NCI-H146 (cell line): ENCODE measurements at regions not wholly inside any gene's neighbourhood (a gene's known extent, or its start where the extent isn't known, plus 50 kb on each side); places are given as distances from the start of the nearest gene placed in this dataset.
"Not testable (repeated sequence)": the region's sequence is repeated elsewhere in the genome, so short reads cannot be mapped to it uniquely, and the experiment has no call there.

ENCODE experiments used
- DNase-seq: peaks from one replicate; lab custom pipeline; 2025; lab: John Stamatoyannopoulos, UW

- no peak for DNase-seq
Observed at GRCh38 chr9:7467186-7467585, 332.4 kb downstream of the DMAC1 start.

- no peak for DNase-seq
Observed at GRCh38 chr9:7461791-7462190, 337.8 kb downstream of the DMAC1 start.

GRCh38 chr9:7456793-7457530 is 342.6 kb downstream of the DMAC1 start:
- DNase-seq, result no peak

GRCh38 chr9:7456377-7456776 is 343.2 kb downstream of the DMAC1 start:
- DNase-seq, result peak; percentile 24

- no peak for DNase-seq
Observed at GRCh38 chr9:7454624-7455023, 345.0 kb downstream of the DMAC1 start.

GRCh38 chr9:7452378-7452777 is 347.2 kb downstream of the DMAC1 start:
- no peak for DNase-seq

- no peak for DNase-seq
Observed at GRCh38 chr9:7451062-7451461, 348.5 kb downstream of the DMAC1 start.

- no peak for DNase-seq
Observed at GRCh38 chr9:7443541-7443940, 356.0 kb downstream of the DMAC1 start.

- no peak for DNase-seq
Observed at GRCh38 chr9:7439355-7439995, 360.1 kb downstream of the DMAC1 start.

- DNase-seq, result no peak
Observed at GRCh38 chr9:7436754-7437153, 362.8 kb downstream of the DMAC1 start.

- DNase-seq, result no peak
Observed at GRCh38 chr9:7433508-7434292, 365.9 kb downstream of the DMAC1 start.

- DNase-seq, result no peak
Observed at GRCh38 chr9:7432989-7433388, 366.6 kb downstream of the DMAC1 start.

GRCh38 chr9:7417397-7417796 is 382.2 kb downstream of the DMAC1 start:
- DNase-seq, result not testable (repeated sequence)

GRCh38 chr9:7415836-7416235 is 383.7 kb downstream of the DMAC1 start:
- no peak for DNase-seq

- DNase-seq, result no peak
Observed at GRCh38 chr9:7408845-7409244, 390.7 kb downstream of the DMAC1 start.

GRCh38 chr9:7407246-7407645 is 392.3 kb downstream of the DMAC1 start:
- DNase-seq, result no peak

- DNase-seq, result no peak
Observed at GRCh38 chr9:7405924-7406604, 393.5 kb downstream of the DMAC1 start.

GRCh38 chr9:7403839-7404487 is 395.6 kb downstream of the DMAC1 start:
- no peak for DNase-seq

- DNase-seq, result no peak
Observed at GRCh38 chr9:7403028-7403389, 396.6 kb downstream of the DMAC1 start.

- DNase-seq, result peak; percentile 39
Observed at GRCh38 chr9:7402334-7403027, 397.1 kb downstream of the DMAC1 start.

GRCh38 chr9:7401116-7401515 is 398.5 kb downstream of the DMAC1 start:
- DNase-seq, result no peak
